Loucy (cell line): ENCODE measurements at regions not wholly inside any gene's neighbourhood (a gene's known extent, or its start where the extent isn't known, plus 50 kb on each side); places are given as distances from the start of the nearest gene placed in this dataset.

Source experiments
- EZH2phosphoT487 ChIP-seq: fragments of 200-600 bp; IDR thresholded peaks from 2 replicates; pipeline ENCODE4 v1.6.1; 2018; ENCODE audit warnings: antibody characterized with exemption, mild to moderate bottlenecking, moderate library complexity, borderline replicate concordance
- TF ChIP-seq, protein P1 (sequence below): fragments of 200-600 bp; sonication (generic); conservative IDR thresholded peaks from 2 replicates; pipeline ENCODE4 v1.5.1; 2014; ENCODE audit warnings: mild to moderate bottlenecking, antibody characterized with exemption, low read length

GRCh38 chr10:8302565-8302964, 248.1 kb downstream of the GATA3 start:
- TF ChIP-seq, protein P1, sequence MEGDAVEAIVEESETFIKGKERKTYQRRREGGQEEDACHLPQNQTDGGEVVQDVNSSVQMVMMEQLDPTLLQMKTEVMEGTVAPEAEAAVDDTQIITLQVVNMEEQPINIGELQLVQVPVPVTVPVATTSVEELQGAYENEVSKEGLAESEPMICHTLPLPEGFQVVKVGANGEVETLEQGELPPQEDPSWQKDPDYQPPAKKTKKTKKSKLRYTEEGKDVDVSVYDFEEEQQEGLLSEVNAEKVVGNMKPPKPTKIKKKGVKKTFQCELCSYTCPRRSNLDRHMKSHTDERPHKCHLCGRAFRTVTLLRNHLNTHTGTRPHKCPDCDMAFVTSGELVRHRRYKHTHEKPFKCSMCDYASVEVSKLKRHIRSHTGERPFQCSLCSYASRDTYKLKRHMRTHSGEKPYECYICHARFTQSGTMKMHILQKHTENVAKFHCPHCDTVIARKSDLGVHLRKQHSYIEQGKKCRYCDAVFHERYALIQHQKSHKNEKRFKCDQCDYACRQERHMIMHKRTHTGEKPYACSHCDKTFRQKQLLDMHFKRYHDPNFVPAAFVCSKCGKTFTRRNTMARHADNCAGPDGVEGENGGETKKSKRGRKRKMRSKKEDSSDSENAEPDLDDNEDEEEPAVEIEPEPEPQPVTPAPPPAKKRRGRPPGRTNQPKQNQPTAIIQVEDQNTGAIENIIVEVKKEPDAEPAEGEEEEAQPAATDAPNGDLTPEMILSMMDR, result no peak
- no peak for TF ChIP-seq EZH2phosphoT487
